Posterior cingulate gyrus (tissue), 11 donors: ENCODE measurements at regions not wholly inside any gene's neighbourhood (a gene's known extent, or its start where the extent isn't known, plus 50 kb on each side); places are given as distances from the start of the nearest gene placed in this dataset.
"Not testable (repeated sequence)": the region's sequence is repeated elsewhere in the genome, so short reads cannot be mapped to it uniquely, and the experiment has no call there.

Experiments
- DNase-seq, 10 donors: peaks; one replicate each; pipeline versions ENCODE4 v3.0.0 to v3.0.0-alpha.2; 2020 to 2021; ENCODE audit warnings: mixed read lengths in 3 of 10
- intact Hi-C: fragments of 100-400 bp; cut with DNase I; formaldehyde crosslinking; loops from one replicate; pipeline ENCODE4 v1.15.1; 2023

DNA sequence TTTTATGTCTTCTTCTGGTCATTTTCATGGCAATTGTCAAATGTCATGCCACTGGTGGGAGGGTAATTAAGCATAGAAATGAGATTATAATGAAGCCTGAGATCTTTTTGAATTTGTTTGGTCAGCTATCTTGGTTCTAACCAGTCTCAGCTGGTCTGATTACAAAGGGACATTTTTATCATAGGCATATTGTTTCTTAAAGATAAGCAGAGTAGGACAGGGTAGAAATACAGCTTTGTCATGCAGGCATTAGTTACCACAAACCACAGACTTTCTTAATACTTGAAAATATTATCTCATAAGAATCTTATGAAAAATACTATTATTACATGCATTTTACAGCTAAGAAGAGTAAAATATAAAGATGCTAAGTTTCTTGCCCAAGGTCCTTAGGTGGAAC lies 1761.5 kb downstream of the PCDH9 start:
- intact Hi-C loops, result no loop called here
- DNase-seq, result no peak

DNA sequence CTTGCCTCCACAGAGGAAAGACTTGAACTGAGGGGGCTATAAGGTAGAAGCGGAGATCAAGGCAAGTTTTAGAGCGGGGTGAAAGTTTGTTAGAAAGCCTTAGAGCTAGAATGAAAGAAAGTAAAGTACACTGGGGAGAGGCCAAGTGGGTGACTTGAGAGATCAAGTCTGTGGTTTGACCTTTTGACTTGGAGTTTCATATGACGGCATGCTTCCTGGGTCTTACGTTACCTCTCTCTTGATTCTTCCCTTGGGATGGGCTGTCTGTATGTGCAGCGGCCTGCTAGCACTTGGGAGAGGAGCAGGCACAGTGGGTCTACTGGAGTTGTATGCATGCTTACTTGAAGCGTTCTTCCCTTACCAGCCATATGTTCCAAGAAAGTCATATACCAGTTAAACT lies 1768.5 kb downstream of the PCDH9 start:
- intact Hi-C loops, result no loop called here
- no peak for DNase-seq

- intact Hi-C loops, result no loop called here
These were observed 1770.0 kb downstream of the PCDH9 start for GRCh38 chr13:65460136-65460535.

DNA sequence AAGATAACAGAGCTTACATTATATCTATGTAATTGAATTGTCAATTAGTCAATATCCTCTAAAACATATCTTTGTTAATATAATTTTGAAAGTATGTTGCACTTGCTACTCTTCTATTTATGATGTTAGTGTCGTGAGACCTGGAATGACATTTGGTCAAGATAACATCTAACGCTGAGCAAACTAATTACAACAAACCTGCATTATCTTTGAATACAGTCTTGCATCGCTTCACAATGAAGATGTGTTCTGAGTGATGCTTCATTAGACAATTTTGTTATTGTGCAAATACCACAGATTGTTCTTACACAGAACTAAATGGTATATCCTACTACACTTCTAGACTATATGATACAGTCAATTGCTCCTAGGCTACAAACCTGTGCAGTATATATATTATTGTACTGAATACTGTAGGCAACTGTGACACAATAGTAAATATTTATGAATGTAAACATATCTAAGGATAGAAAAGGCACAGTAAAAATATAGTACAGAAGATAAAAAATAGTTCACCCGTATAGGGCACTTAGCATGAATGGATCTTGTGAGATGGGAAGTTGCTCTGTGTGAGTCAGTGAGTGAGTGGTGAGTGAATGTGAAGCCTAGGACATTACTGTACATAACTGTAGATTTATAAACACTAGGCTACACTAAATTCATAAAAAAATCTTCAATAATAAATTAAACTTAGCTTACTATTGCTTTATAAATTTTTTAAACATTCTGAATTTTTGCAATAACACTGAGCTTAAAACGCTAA lies 1773.8 kb downstream of the PCDH9 start:
- no peak for DNase-seq
- intact Hi-C loops, result no loop called here

More at GRCh38 chr13:65460136-65460535, 1770.0 kb downstream of the PCDH9 start:
- no peak for DNase-seq

DNA sequence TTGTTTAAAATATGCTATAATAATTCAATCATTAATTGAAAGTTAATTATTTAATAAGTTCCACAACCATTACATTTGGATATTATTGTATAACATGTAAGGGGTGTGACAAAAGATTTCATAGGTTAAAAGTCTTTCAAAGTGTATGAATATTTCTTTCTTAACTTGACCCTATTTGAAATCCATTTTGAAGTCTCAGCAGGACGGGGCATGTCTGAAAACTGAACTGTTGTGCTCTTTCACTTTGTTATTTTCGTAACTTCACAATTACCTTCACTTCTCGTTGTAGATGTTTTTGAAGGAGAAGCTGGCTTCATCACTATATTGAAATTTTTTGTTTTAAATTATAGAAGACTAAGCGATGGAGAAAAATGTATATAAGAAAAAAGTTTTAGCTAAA lies 1775.7 kb downstream of the PCDH9 start:
- DNase-seq, result no peak
- intact Hi-C loops, result no loop called here

DNA sequence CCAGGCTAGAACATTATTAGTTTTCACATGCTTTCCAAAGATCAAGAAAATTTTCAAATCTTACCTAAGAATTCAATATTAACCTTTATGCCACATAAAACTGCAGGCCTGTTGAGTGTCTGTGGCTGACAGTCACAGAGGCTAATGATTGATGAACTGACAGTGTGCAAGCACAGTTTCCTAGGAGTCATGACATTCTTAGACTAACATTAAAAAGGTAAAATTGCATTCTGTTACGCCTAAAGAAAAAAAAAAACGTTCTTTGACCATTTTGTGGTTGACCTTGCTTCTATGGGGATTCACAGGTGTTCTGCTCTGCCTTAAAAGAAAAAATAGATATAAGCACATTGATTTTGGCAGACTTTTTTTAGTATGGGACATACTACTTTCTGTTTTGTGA lies 1776.2 kb downstream of the PCDH9 start:
- no peak for DNase-seq
- intact Hi-C loops, result no loop called here

DNA sequence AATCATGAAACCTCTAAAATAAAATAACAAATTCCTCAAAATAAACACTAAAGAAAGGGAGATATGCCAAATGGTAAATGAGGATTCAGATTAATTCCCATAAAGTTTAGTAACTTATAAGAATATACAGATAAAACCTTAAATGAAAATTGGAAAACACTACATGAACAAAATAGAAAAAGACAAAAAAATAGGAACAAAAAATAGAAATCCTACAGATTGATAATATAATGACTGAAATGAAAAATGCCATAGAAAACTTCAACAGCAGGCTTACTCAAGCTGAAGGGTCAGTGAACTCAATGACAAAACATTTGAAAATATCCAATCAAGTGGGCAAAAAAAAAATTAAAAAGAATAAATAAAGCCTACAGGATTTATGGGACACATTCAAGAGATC lies 1784.8 kb downstream of the PCDH9 start:
- intact Hi-C loops, result no loop called here
- DNase-seq, result no peak

DNA sequence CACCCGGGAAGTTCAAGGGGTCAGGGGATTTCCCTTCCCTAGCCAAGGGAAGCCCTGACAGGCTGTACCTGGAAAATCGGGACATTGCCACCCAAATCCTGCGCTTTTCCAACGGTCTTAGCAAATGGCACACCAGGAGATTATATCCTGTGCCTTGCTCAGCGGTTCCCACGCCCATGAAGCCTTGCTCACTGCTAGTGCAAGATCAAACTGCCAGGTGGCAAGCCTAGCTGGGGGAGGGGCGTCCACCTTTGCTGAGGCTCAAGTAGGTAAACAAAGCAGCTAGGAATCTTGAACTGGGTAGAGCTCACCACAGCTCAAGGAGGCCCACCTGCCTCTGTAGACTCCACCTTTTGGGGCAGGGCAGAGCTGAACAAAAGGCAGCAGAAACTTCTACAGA lies 1794.5 kb downstream of the PCDH9 start:
- DNase-seq, result peak in 2 of 10 donors; percentile 47 to 64
- intact Hi-C loops, result no loop called here

DNA sequence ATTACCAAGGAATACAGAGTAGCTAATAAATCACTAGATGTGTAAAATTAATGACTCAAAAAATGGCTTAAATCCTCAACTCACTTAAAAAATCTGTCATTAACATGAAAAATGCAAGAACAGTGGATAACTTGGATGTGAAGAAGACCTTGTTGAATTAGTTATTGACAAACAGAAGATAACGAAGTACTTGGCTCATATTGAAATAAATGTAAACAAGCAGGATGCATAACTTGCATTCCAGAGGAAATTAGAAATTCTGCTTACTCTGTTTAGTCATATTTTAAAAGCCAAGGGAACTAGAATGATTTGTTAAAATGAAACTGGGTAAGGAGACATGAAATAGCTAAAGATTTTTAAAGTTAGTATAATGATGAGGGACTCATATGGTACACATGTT lies 1812.2 kb downstream of the PCDH9 start:
- intact Hi-C loops, result no loop called here
- no peak for DNase-seq

- intact Hi-C loops, result no loop called here
- no peak for DNase-seq
These were observed 1813.4 kb downstream of the PCDH9 start for GRCh38 chr13:65416784-65417183.

GRCh38 chr13:65414187-65414586 lies 1815.9 kb downstream of the PCDH9 start:
- intact Hi-C loops, result no loop called here
- no peak for DNase-seq

- intact Hi-C loops, result no loop called here
- DNase-seq, result no peak
These were observed 1818.6 kb downstream of the PCDH9 start for GRCh38 chr13:65411521-65411920.

DNA sequence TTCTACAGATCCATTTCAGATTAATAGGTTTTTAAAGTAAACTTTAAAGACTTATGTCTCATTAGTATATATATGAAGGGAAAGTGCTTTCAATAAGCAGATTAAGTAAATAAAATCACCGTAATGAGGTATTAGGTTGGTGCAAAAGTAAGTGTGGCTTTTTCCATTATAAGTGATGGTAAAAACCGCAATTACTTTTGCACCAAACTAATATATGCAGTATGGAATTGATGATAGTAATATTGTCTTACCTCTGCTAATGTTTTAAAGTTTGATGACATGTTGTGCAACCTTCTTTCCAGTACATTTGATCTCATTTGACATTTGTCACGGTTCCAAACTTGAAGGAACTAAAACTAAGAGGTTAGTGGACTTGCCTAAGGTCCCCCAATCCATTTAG lies 1819.3 kb downstream of the PCDH9 start:
- intact Hi-C loops, result no loop called here
- DNase-seq, result no peak

DNA sequence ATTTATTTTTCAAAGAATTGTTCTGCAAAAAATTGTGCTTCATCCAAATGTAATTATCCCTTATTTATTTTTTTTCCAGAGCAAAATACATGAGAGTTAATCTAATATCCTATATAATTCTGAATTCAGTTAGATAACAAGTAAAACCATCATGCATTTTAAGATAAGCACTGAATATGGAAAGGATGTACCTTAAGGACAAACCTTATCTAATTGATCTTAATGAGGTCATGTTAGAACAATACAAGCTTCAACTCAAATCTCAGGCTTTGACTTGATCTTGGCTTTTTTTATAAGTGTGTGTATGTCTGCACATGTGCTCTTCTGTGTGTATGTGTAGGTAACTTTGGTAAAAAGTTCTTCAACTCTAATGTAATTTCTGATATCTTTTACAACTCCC lies 1828.8 kb downstream of the PCDH9 start:
- intact Hi-C loops, result no loop called here
- no peak for DNase-seq

GRCh38 chr13:65400702-65401101 lies 1829.4 kb downstream of the PCDH9 start:
- DNase-seq, result no peak
- intact Hi-C loops, result no loop called here

GRCh38 chr13:65387743-65388347 lies 1842.3 kb downstream of the PCDH9 start:
- DNase-seq, result no peak
- intact Hi-C loops, result no loop called here

- no peak for DNase-seq
- intact Hi-C loops, result no loop called here
These were observed 1851.1 kb downstream of the PCDH9 start for GRCh38 chr13:65378943-65379519.

GRCh38 chr13:65378484-65378883 lies 1851.7 kb downstream of the PCDH9 start:
- intact Hi-C loops, result no loop called here

GRCh38 chr13:65368832-65369231 lies 1861.3 kb downstream of the PCDH9 start:
- intact Hi-C loops, result no loop called here
- DNase-seq, result no peak

More at GRCh38 chr13:65378484-65378883, 1851.7 kb downstream of the PCDH9 start:
- DNase-seq, result no peak

DNA sequence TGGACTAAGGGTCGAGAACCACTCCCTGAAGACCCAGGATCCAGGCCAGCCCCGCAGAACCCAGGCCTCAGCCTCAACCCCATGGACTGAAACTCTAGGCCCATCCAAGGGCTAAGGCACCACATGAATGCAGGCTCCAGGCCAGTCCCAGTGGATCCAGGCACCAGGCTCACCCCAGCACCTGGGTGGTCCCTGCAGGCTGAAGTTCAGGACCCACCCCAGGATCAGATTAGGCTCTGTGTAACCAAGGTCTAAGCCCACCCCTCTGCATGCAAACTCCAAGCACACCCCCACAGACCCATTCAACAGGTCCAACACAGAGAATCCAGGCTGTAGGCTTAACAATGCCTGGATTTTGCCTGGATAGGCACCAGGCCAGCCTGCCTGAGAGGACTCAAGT lies 1876.2 kb downstream of the PCDH9 start:
- intact Hi-C loops, result no loop called here
- DNase-seq, result peak in 2 of 10 donors; percentile 21 to 51

DNA sequence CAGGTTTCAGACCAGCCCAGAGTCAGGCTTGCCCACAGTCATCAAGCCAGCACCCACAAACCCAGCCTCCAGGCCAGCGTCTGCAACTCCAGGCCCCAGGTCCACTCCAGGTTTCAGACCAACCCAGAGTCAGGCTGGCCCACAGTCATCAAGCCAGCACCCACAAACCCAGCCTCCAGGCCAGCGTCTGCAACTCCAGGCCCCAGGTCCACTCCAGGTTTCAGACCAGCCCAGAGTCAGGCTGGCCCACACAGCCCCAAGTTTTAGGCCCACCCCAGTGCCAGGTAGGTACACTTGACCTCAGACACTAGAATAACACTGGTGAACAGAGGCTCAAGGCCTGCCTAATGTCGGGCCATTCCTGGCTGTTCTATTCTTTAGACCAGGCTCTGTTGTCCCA lies 1877.0 kb downstream of the PCDH9 start:
- DNase-seq, result peak in 1 of 10 donors; percentile 50
- intact Hi-C loops, result not testable (repeated sequence)

DNA sequence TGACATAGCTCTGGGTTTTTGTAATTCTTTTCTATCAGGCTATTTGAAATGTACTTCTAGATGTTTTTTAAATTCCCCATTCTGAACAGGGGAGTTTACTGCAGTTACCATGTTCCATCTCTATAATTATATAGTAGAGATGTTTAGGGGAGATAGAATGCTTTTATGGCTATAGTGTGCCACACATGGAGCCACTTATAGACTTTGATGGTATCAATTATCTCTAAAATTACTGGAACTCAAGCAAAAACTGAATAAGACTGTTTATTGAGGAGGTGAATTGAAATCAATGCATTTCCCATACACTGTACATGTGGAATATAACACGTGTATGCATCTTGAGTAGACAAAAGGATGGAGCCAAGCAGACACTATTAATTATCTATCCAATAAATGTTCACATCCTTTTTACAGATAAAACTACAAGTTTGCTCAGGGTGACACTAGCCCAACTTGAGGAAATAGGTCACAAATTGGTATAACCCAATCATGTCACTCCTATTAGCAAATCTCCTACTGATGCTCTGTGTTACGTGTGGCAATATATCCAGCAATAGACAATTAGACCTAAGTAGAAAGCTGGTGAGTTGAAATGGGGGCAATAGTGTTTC lies 1882.6 kb downstream of the PCDH9 start:
- no peak for DNase-seq
- intact Hi-C loops, result no loop called here
